Thymus (tissue), 11 donors: ENCODE measurements at regions not wholly inside any gene's neighbourhood (a gene's known extent, or its start where the extent isn't known, plus 50 kb on each side); places are given as distances from the start of the nearest gene placed in this dataset.

Experiments used
- DNase-seq, 9 donors: peaks; one replicate each; pipeline ENCODE4 v3.0.0-alpha.2; 2013; ENCODE audit warnings: low spot score in 9 of 9, low read depth in 6 of 9, missing footprints in 1 of 9
- H3K27ac ChIP-seq, 2 donors: one replicate each; pipeline ENCODE4 v1.5.1; 2013; ENCODE audit warnings: control low read depth in 1 of 2, low read depth in 1 of 2, low read length in 1 of 2, mild to moderate bottlenecking in 1 of 2, moderate library complexity in 1 of 2
- H3K27me3 ChIP-seq, 2 donors: one replicate each; pipeline ENCODE4 v1.5.1; 2013; ENCODE audit warnings: low read length in 1 of 2; ENCODE audit not compliant: control insufficient read depth in 2 of 2, insufficient read depth in 1 of 2
- H3K36me3 ChIP-seq, 2 donors: one replicate each; pipeline ENCODE4 v1.5.1; 2013; ENCODE audit warnings: low read length in 1 of 2, mild to moderate bottlenecking in 1 of 2, moderate library complexity in 1 of 2; ENCODE audit not compliant: control insufficient read depth in 2 of 2, insufficient read depth in 2 of 2
- H3K4me1 ChIP-seq, 2 donors: one replicate each; pipeline ENCODE4 v1.5.1; 2013; ENCODE audit warnings: low read length in 2 of 2; ENCODE audit not compliant: control insufficient read depth in 2 of 2, insufficient read depth in 2 of 2
- H3K4me3 ChIP-seq, 2 donors: one replicate each; pipeline ENCODE4 v1.5.1; 2013; ENCODE audit warnings: low read length in 2 of 2, control low read depth in 1 of 2, mild to moderate bottlenecking in 1 of 2
- H3K9me3 ChIP-seq, 2 donors: one replicate each; pipeline ENCODE4 v1.5.1; 2013; ENCODE audit warnings: low read length in 1 of 2, mild to moderate bottlenecking in 1 of 2; ENCODE audit not compliant: control insufficient read depth in 2 of 2, insufficient read depth in 1 of 2
- whole genome bisulfite sequencing: extraction: QIAGEN DNeasy Blood & Tissue Kit; methylation state at CpG from one replicate; pipeline ENCODE4 v1.1.7; 2013; 5-methylcytosine and 5-hydroxymethylcytosine counted together
- donor health status: healthy.

- 80% methylated on average over 7 of the region's 7 CpGs for WGBS
- H3K27ac ChIP-seq: no peak overlapping the region
- no peaks in the 10 kb centered on the region for H3K36me3 ChIP-seq
- DNase-seq: no peak
- H3K9me3 ChIP-seq: no peaks in the 10 kb centered on the region
- no peaks in the 10 kb centered on the region for H3K4me1 ChIP-seq
- peaks cover 0 to 11% of the 10 kb centered on the region in 2 donors for H3K27me3 ChIP-seq
- no peak overlapping the region for H3K4me3 ChIP-seq
Measured at GRCh38 chr11:134475951-134476350, 63.9 kb upstream of the B3GAT1 start.

GRCh38 chr11:134474942-134475341, 62.9 kb upstream of the B3GAT1 start:
- Histone ChIP-seq H3K27ac (no peak overlapping the region), H3K9me3 (no peaks in the 10 kb centered on the region), H3K27me3 (peaks cover 0 to 11% of the 10 kb centered on the region in 2 donors), H3K36me3 (no peaks in the 10 kb centered on the region), H3K4me1 (no peaks in the 10 kb centered on the region), H3K4me3 (no peak overlapping the region)
- DNase-seq: no peak
- 86% methylated on average over 9 of the region's 9 CpGs for WGBS

DNA sequence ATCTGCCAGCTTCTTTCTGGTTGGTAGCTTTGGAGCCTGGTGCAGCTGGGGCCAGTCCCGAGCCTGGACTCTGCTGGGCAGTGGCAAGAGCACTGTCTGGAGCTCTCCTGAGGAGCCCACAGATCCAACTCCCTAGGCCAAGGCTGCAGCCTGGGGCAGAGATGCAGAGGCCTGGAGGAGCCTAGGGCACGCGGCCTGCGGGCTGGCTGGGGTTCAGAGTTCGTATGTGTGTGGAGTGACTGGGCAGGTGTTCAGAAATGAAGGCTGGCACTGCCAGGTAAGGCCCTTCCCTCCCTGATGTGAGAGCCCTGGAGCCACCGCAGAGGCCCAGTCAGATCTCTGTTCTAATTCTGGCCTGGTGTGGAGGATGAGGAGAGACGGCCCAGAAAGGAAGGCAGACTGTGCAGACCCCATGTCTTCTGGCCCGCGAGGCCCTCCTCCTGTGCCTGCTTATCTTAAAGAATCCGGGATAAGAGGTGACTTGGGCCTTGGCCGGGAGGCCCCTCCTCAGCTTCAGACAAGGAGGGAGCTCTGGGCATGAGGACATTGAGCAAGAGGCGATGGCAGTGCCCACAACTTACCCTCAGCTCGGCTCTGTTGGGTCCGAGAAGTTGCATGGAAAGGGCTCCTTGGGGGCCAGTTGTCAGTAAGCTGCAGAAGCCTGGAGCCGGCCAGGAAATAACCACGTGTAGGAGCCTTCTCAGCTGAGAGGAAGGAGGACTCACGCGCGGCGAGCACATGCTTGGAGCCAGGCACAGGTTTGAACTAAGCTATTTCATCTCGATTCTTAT, 62.2 kb upstream of the B3GAT1 start:
- H3K36me3 ChIP-seq: no peaks in the 10 kb centered on the region
- WGBS: 91% methylated on average over 21 of the region's 21 CpGs
- no peak overlapping the region for H3K4me3 ChIP-seq
- no peaks in the 10 kb centered on the region for H3K9me3 ChIP-seq
- peaks cover 0 to 11% of the 10 kb centered on the region in 2 donors for H3K27me3 ChIP-seq
- no peak for DNase-seq
- no peaks in the 10 kb centered on the region for H3K4me1 ChIP-seq
- no peak overlapping the region for H3K27ac ChIP-seq

- Histone ChIP-seq H3K36me3 (no peaks in the 10 kb centered on the region), H3K27ac (no peak overlapping the region), H3K9me3 (no peaks in the 10 kb centered on the region), H3K4me3 (no peak overlapping the region), H3K4me1 (no peaks in the 10 kb centered on the region), H3K27me3 (peaks cover 0 to 9% of the 10 kb centered on the region in 2 donors)
- 86% methylated on average over 9 of the region's 9 CpGs for WGBS
- DNase-seq: no peak
Measured at GRCh38 chr11:134471716-134472455, 59.8 kb upstream of the B3GAT1 start.

GRCh38 chr11:134471087-134471715, 59.2 kb upstream of the B3GAT1 start:
- H3K27ac ChIP-seq: no peak overlapping the region
- no peak for DNase-seq
- no peaks in the 10 kb centered on the region for H3K36me3 ChIP-seq
- H3K4me1 ChIP-seq: no peaks in the 10 kb centered on the region
- H3K9me3 ChIP-seq: no peaks in the 10 kb centered on the region
- H3K27me3 ChIP-seq: peaks cover 0 to 14% of the 10 kb centered on the region in 2 donors
- no peak overlapping the region for H3K4me3 ChIP-seq
- 44% methylated on average over 28 of the region's 28 CpGs for WGBS

- Histone ChIP-seq H3K27me3 (peaks cover 0 to 19% of the 10 kb centered on the region in 2 donors), H3K4me3 (no peak overlapping the region), H3K4me1 (no peaks in the 10 kb centered on the region), H3K27ac (no peak overlapping the region), H3K36me3 (no peaks in the 10 kb centered on the region), H3K9me3 (no peaks in the 10 kb centered on the region)
- DNase-seq: no peak
- WGBS: 96% methylated on average over 6 of the region's 6 CpGs
Measured at GRCh38 chr11:134470238-134470637, 58.2 kb upstream of the B3GAT1 start.

DNA sequence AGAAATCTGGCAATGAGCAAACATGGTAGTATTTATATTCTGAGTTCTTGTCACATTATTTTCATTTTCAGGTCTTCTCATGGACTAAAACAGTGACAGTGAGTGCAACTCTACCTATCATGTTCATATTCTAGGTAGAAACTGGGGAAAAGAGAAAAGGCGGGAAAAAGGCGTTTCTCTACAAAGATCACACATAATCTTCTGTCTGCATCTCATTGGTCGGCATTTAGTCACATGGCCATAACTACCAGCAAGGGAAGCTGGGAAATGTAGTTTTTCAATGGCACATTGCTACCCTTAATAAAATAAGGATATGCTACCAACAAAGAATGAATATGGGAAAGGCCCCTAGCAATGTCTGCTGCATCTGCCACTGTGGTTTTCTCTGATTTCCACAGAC, 57.6 kb upstream of the B3GAT1 start:
- Histone ChIP-seq H3K36me3 (no peaks in the 10 kb centered on the region), H3K9me3 (no peaks in the 10 kb centered on the region), H3K4me1 (no peaks in the 10 kb centered on the region), H3K27me3 (peaks cover 0 to 19% of the 10 kb centered on the region in 2 donors), H3K27ac (no peak overlapping the region), H3K4me3 (no peak overlapping the region)
- DNase-seq: peak in 1 of 9 donors; percentile 14
- WGBS: 88% methylated on average over 3 of the region's 3 CpGs

GRCh38 chr11:134468796-134469195, 56.8 kb upstream of the B3GAT1 start:
- 85% methylated on average over 3 of the region's 3 CpGs for WGBS
- no peak overlapping the region for H3K4me3 ChIP-seq
- no peaks in the 10 kb centered on the region for H3K9me3 ChIP-seq
- H3K36me3 ChIP-seq: no peaks in the 10 kb centered on the region
- DNase-seq: no peak
- H3K4me1 ChIP-seq: no peaks in the 10 kb centered on the region
- H3K27ac ChIP-seq: no peak overlapping the region
- H3K27me3 ChIP-seq: peaks cover 0 to 19% of the 10 kb centered on the region in 2 donors

DNA sequence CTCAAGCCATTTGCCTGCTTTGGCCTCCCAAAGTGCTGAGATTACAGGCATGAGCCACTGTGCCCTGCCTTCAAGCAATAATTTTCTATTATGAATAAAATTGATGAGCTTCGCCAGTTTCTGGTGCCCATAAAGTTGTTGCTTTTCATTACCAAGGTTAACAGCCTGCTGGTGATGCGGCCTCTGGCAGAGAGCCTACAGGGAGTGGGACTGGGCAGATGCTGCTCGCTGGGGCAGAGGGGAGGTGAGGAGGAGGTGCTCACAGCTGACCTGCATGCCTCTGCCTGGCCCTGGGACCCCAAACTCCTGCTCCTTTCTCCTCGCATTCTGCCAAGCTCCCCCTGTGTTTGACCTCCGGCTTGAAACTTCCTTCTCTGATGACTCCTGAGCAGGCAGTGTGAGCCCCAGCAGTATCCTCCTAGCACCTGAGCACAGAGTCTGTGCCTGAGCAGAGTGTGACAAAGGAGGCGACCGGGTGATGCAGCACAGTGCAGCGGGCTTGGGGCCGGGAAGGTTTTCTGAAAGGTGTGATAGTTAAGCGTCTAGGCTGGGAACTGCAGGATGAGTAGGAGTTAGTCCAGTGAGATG, 56.1 kb upstream of the B3GAT1 start:
- Histone ChIP-seq H3K9me3 (no peaks in the 10 kb centered on the region), H3K4me3 (no peak overlapping the region), H3K36me3 (no peaks in the 10 kb centered on the region), H3K27ac (no peak overlapping the region), H3K4me1 (no peaks in the 10 kb centered on the region), H3K27me3 (peaks cover 0 to 19% of the 10 kb centered on the region in 2 donors)
- DNase-seq: no peak
- 92% methylated on average over 10 of the region's 10 CpGs for WGBS
